ACHN (cell line): ENCODE measurements at regions not wholly inside any gene's neighbourhood (a gene's known extent, or its start where the extent isn't known, plus 50 kb on each side); places are given as distances from the start of the nearest gene placed in this dataset.
"Not testable (repeated sequence)": the region's sequence is repeated elsewhere in the genome, so short reads cannot be mapped to it uniquely, and the experiment has no call there.

Source experiments
- DNase-seq: peaks from one replicate; pipeline ENCODE4 v3.0.0-alpha.2; 2015
- in situ Hi-C: cut with HindIII; loops from 2 replicates; pipeline ENCODE4 v1.10.0; 2017; ENCODE audit warnings: low sequenced_read_pairs, low pct_ligation_motif_present, low pct_unique_long_range_greater_than_20kb

GRCh38 chr5:91484662-91485061 is 101.5 kb upstream of the ARRDC3 start:
- DNase-seq: no peak
- in situ Hi-C loops: no loop called here

GRCh38 chr5:91479376-91479775 is 96.3 kb upstream of the ARRDC3 start:
- DNase-seq, in situ Hi-C loops: not testable (repeated sequence)

- in situ Hi-C loops: no loop called here
- DNase-seq: no peak
Observed at GRCh38 chr5:91478096-91478495, 95.0 kb upstream of the ARRDC3 start.

DNA sequence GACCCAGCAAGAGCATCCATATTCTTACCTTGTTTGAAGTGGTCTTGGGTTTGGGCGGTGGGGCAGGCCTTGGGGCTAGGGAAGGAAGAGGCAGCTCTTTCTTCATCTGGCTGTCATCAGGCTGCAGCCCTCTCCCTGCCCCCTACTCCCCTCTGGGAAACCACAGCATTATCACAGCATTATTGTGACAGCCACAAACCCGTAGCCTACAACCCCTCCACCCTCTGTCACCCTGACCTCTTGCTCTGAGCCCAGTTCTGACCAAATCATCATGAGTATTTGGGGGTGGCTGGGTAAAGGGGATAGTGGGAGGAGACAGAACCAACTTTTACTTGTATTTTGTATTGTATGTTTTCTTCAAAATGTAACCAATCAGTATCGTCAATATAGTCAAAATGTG is 94.3 kb upstream of the ARRDC3 start:
- DNase-seq: no peak
- in situ Hi-C loops: no loop called here

DNA sequence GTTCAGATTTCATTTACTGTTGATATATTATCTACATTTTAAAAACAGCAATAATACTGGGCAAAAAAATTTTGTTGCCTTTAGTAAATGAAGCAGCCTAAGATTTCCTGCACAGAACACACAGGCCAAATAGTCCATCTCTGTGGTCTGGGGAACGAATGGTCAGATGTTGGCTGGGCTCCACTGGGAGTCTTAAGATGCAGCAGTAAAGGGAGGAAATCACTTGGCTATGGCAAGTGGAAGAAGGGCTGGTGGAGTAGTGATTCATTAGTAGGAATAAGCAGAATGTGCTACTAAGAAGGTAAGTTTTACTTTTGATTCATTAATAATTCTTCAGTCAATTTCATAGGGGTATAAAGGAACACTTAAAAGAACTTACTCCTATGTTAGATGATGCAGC is 91.1 kb upstream of the ARRDC3 start:
- DNase-seq: no peak
- in situ Hi-C loops: no loop called here

GRCh38 chr5:91472631-91473030 is 89.5 kb upstream of the ARRDC3 start:
- in situ Hi-C loops: no loop called here
- DNase-seq: no peak

GRCh38 chr5:91469517-91470165 is 86.5 kb upstream of the ARRDC3 start:
- in situ Hi-C loops: no loop called here
- no peak for DNase-seq

DNA sequence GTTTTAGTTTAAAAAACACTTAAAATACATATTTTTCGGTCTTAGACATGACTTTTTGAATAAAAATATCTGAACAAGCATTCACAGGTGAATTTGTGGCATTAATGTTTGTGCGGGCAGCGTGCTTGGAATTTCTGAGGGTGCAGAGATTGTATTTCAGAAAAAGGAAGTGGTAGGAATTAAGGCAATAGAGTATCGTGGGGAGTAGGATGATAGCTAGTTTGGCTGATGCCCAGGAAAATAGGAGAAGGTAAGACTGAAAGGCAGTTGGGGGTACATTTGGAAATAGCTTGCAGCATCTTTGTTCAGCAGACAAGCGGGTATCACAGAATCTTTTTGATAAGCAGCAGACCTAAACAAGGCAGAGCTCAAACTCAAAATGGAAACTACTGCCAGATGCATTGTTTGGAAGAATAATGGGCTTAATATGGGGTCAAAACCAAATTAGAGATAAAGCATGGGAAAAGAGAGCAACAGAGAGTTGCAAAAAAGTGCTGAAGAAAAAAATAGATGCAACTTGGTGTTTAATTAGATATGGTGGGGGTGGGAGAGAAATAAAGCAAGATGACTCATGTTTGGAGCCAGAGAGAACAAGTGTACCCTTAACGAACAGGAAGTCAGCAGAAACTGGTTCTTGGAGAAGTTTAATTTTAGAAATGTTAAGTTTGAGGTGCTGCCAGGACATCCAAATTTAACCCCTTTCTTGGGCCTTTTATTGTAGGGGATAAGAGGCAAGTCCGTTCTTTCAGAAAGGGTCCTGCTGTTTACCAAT is 85.7 kb upstream of the ARRDC3 start:
- DNase-seq: no peak

GRCh38 chr5:91464886-91465646 is 81.9 kb upstream of the ARRDC3 start:
- no peak for DNase-seq
- in situ Hi-C loops: no loop called here

More for the DNA sequence above, 85.7 kb upstream of the ARRDC3 start:
- in situ Hi-C loops: no loop called here

DNA sequence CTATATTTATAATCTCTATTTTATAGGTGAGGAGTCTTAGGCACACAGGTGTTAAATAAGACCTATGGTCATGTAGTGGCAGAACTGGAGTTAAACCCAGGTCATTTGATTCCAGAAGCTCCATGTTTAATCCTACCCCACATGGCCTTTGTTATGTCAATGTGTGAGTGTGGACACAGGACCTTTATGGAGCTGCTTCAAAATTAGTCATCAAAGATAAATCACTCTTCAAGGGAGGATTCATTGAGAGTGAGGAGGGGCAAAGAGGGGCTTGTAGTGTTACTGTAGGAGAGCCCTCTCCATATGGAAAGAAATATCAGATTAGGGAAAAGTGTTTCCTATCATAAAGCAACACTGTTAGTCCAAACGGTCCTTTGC is 74.6 kb upstream of the ARRDC3 start:
- in situ Hi-C loops: no loop called here
- DNase-seq: no peak

GRCh38 chr5:91456928-91457680 is 74.0 kb upstream of the ARRDC3 start:
- no peak for DNase-seq
- in situ Hi-C loops: no loop called here

DNA sequence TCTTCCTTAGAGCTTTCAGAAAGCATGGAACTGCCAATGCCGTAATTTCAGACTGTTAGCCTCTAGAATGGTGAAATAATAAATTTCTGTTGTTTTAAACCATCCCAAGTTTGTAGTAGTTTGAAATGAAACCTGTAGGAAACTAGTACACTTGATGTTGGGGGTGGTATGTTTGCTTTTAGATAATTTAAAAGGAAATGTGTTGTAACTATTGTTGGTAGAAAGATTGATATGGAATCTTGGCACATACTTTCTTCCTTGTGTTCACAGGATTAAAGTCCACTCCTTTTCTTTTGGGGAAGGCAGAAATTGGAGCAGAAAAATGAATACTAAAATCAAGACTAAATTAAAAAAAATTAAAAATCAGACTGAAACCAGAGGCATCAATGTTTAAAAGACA is 66.0 kb upstream of the ARRDC3 start:
- in situ Hi-C loops: no loop called here
- no peak for DNase-seq

- in situ Hi-C loops, DNase-seq: not testable (repeated sequence)
Observed at GRCh38 chr5:91448079-91448478, 65.0 kb upstream of the ARRDC3 start.

DNA sequence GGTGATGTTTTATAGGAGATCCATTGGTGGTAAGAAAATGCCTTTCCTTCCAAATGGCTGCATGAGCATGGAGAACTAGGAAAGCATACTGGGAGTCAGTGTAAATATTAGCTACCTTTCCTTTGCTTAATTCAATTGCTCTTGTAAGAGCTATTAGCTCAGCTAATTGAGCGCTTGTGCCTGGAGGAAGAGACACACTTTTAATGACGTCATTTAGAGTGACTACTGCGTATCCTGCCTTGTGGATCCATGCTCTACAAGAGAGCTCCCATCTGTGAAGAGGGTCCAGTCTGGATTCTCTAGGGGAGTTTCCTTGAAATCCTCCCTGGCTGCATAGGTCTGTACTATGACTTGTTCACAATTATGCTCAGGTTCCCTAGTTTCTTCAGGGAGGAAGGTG is 63.8 kb upstream of the ARRDC3 start:
- not testable (repeated sequence) for DNase-seq

GRCh38 chr5:91443761-91444467 is 60.8 kb upstream of the ARRDC3 start:
- DNase-seq: no peak
- in situ Hi-C loops: no loop called here

More for the DNA sequence above, 63.8 kb upstream of the ARRDC3 start:
- in situ Hi-C loops: not testable (repeated sequence)

GRCh38 chr5:91443023-91443422 is 59.9 kb upstream of the ARRDC3 start:
- in situ Hi-C loops: no loop called here

GRCh38 chr5:91441082-91441481 is 58.0 kb upstream of the ARRDC3 start:
- DNase-seq: no peak
- in situ Hi-C loops: no loop called here

More at GRCh38 chr5:91443023-91443422, 59.9 kb upstream of the ARRDC3 start:
- DNase-seq: no peak

DNA sequence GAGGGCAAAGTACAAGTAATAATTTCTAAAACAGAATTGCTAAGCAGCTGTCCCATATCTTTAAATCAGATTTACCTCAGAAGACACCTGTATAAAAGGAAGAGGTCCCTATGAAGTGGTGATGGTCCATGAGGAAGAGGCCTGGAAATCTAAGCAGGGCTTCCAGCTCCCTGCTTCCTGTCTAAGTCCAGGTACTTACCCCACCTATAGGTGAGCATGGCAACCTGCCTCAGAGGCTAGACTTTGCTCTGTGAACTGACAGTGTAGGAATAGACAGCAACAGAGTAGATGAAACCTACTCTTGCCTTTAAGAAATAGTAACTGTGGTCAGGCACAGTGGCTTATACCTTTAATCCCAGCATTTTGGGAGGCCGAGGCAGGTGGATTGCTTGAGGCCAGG is 55.8 kb upstream of the ARRDC3 start:
- in situ Hi-C loops: no loop called here
- no peak for DNase-seq
